IPS DF 6.9 (cell line): ENCODE measurements at regions not wholly inside any gene's neighbourhood (a gene's known extent, or its start where the extent isn't known, plus 50 kb on each side); places are given as distances from the start of the nearest gene placed in this dataset.

Source experiments
- DNase-seq: peaks from one replicate; pipeline ENCODE4 v3.0.0-alpha.2; 2013; ENCODE audit warnings: low read depth, low spot score
- H3K27ac ChIP-seq: one replicate; pipeline ENCODE4 v1.5.1; 2013; ENCODE audit warnings: low read length, control low read depth
- H3K27me3 ChIP-seq: 2 replicates; pipeline ENCODE4 v1.6.1; 2013; ENCODE audit warnings: mild to moderate bottlenecking, low read length; ENCODE audit not compliant: control insufficient read depth, insufficient read depth
- H3K36me3 ChIP-seq: 2 replicates; pipeline ENCODE4 v1.6.1; 2013; ENCODE audit warnings: low read length; ENCODE audit not compliant: control insufficient read depth, insufficient read depth
- H3K4me1 ChIP-seq: 2 replicates; pipeline ENCODE4 v1.6.1; 2013; ENCODE audit warnings: low read length; ENCODE audit not compliant: control insufficient read depth, insufficient read depth
- H3K4me3 ChIP-seq: 2 replicates; pipeline ENCODE4 v1.5.1; 2013; ENCODE audit warnings: mild to moderate bottlenecking, low read length
- H3K9me3 ChIP-seq: 2 replicates; pipeline ENCODE4 v1.6.1; 2013; ENCODE audit warnings: low read length, inconsistent platforms; ENCODE audit not compliant: control insufficient read depth, insufficient read depth
- WGBS: extraction: QIAGEN DNeasy Blood & Tissue Kit; methylation state at CpG from one replicate; pipeline ENCODE4 v1.1.7; 2013; ENCODE audit warnings: mixed read lengths, missing lambda C conversion rate; ENCODE audit not compliant: insufficient read length, insufficient coverage; 5-methylcytosine and 5-hydroxymethylcytosine counted together

DNA sequence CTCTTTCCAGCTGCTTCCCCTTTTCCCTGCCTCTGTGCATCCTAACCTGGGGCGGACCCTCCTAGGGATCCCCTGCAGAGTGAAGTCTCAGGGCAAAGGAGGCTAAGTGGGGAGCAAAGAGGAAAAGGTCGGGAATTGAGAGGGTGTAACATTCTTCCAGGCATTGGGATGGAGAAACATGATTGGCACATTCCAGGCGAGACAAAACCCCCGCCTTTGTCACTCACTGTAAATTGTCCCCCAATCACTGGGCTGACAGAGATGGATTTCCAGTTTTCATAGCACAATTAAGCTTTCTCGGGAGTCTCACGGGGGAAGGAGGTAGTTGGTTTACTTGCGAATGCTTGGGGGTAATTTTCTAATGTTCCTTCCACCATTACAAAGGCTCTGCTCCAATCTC is 74.9 kb downstream of the MIAT start:
- no peak overlapping the region for H3K4me3 ChIP-seq
- no peaks in the 10 kb centered on the region for H3K4me1 ChIP-seq
- H3K27ac ChIP-seq = no peak overlapping the region
- peaks cover 1% of the 10 kb centered on the region; the same call in 1 of the 2 replicates for H3K9me3 ChIP-seq
- no CpG with 5 or more reads among the region's 7 CpGs for WGBS
- H3K27me3 ChIP-seq = no peaks in the 10 kb centered on the region
- H3K36me3 ChIP-seq = no peaks in the 10 kb centered on the region
- DNase-seq = no peak

GRCh38 chr22:26734339-26735018 is 77.1 kb downstream of the MIAT start:
- no peaks in the 10 kb centered on the region for H3K36me3 ChIP-seq
- H3K4me3 ChIP-seq = no peak overlapping the region
- H3K9me3 ChIP-seq = peaks cover 1% of the 10 kb centered on the region; the same call in 1 of the 2 replicates
- H3K27me3 ChIP-seq = no peaks in the 10 kb centered on the region
- H3K4me1 ChIP-seq = no peaks in the 10 kb centered on the region
- no CpG with 5 or more reads among the region's 4 CpGs for WGBS
- no peak for DNase-seq
- no peak overlapping the region for H3K27ac ChIP-seq

DNA sequence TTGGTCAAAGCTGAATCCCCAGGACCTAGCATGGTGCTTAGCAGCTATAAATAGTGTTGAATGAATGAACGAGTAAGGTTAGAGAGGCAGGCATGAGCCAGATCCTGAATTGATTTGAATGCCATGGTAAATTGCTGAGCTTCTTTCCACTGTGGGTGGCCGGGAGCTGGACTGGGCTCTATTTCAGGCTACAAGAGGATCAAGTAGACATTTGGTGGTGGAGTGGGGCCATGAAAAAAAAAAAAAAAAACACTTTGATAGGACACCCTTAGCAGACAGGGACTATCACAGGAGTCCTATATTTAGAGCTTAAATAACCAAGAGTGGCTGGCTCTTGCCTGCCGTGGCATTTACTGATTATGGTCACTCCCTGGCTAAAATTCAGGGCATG is 77.6 kb downstream of the MIAT start:
- Histone ChIP-seq H3K4me1 (no peaks in the 10 kb centered on the region), H3K27ac (no peak overlapping the region), H3K27me3 (no peaks in the 10 kb centered on the region), H3K36me3 (no peaks in the 10 kb centered on the region), H3K4me3 (no peak overlapping the region), H3K9me3 (peaks cover 1% of the 10 kb centered on the region; the same call in 1 of the 2 replicates)
- no CpG with 5 or more reads among the region's 3 CpGs for WGBS
- no peak for DNase-seq

- H3K4me1 ChIP-seq = no peaks in the 10 kb centered on the region
- no peak overlapping the region for H3K4me3 ChIP-seq
- no peak overlapping the region for H3K27ac ChIP-seq
- H3K9me3 ChIP-seq = no peaks in the 10 kb centered on the region
- WGBS = no CpG with 5 or more reads among the region's 1 CpG
- H3K27me3 ChIP-seq = no peaks in the 10 kb centered on the region
- DNase-seq = no peak
- no peaks in the 10 kb centered on the region for H3K36me3 ChIP-seq
Observed at GRCh38 chr22:26737262-26737661, 79.9 kb downstream of the MIAT start.

DNA sequence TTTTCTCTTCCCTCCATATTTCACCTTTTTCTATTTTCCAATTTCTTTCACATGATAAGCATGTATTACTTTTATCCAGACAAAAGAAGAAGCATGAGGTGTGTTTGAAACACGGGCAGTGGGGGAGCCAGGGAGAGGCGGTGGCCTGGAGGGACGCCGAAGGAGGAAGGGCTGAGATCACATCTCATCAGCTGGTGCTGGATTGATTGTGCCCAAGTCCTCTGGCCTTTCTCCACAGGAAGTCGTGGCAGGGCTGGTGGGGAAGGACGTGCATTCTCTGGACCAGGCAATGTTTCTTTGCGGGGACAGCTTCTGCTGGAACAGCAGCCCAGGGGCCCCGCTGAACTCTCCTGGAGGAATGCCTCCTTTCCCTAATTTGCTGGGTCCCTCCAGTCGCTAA is 82.9 kb downstream of the MIAT start:
- Histone ChIP-seq H3K4me3 (no peak overlapping the region), H3K9me3 (no peaks in the 10 kb centered on the region), H3K27me3 (no peaks in the 10 kb centered on the region), H3K27ac (no peak overlapping the region), H3K36me3 (no peaks in the 10 kb centered on the region), H3K4me1 (no peaks in the 10 kb centered on the region)
- DNase-seq = no peak
- WGBS = no CpG with 5 or more reads among the region's 9 CpGs

DNA sequence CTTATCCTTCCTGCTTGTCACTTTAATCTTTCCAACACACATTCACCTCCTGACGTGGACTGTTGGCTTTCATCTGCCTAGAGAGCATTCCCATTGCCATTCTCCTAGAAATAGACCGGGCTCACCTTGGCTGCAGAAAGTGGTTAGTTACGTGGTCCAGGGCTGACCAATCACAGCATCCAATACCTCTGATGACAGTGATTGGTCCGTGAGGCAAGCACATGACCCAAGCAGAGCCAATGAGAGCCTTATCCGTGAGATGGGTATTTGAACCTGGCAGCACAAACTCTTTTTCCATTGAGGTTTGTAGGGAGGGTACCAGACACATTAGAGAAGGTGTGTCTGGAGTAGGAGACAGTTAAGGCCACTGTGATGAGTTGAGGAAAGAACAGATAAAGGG is 85.8 kb downstream of the MIAT start:
- no peak overlapping the region for H3K27ac ChIP-seq
- H3K9me3 ChIP-seq = no peaks in the 10 kb centered on the region
- no peak for DNase-seq
- no peaks in the 10 kb centered on the region for H3K27me3 ChIP-seq
- H3K4me1 ChIP-seq = no peaks in the 10 kb centered on the region
- H3K36me3 ChIP-seq = no peaks in the 10 kb centered on the region
- no peak overlapping the region for H3K4me3 ChIP-seq
- no CpG with 5 or more reads among the region's 5 CpGs for WGBS

- no CpG with 5 or more reads among the region's 4 CpGs for WGBS
Observed at GRCh38 chr22:26744892-26745808, 87.8 kb downstream of the MIAT start.

GRCh38 chr22:26746311-26746710 is 88.9 kb downstream of the MIAT start:
- H3K4me1 ChIP-seq = peaks cover 5% of the 10 kb centered on the region; the same call in 1 of the 2 replicates
- DNase-seq = no peak
- no peak overlapping the region for H3K27ac ChIP-seq
- H3K36me3 ChIP-seq = no peaks in the 10 kb centered on the region
- no CpG with 5 or more reads among the region's 1 CpG for WGBS
- H3K27me3 ChIP-seq = no peaks in the 10 kb centered on the region
- H3K4me3 ChIP-seq = no peak overlapping the region
- H3K9me3 ChIP-seq = no peaks in the 10 kb centered on the region

More at GRCh38 chr22:26744892-26745808, 87.8 kb downstream of the MIAT start:
- no peaks in the 10 kb centered on the region for H3K27me3 ChIP-seq
- no peak overlapping the region for H3K4me3 ChIP-seq
- no peaks in the 10 kb centered on the region for H3K4me1 ChIP-seq
- no peak for DNase-seq
- H3K27ac ChIP-seq = no peak overlapping the region
- no peaks in the 10 kb centered on the region for H3K9me3 ChIP-seq
- no peaks in the 10 kb centered on the region for H3K36me3 ChIP-seq

GRCh38 chr22:26748845-26749244 is 91.5 kb downstream of the MIAT start:
- DNase-seq = no peak
- no peaks in the 10 kb centered on the region for H3K9me3 ChIP-seq
- no peaks in the 10 kb centered on the region for H3K27me3 ChIP-seq
- H3K4me3 ChIP-seq = no peak overlapping the region
- WGBS = no CpG with 5 or more reads among the region's 6 CpGs
- H3K36me3 ChIP-seq = no peaks in the 10 kb centered on the region
- peaks cover 11% of the 10 kb centered on the region; the same call in 1 of the 2 replicates for H3K4me1 ChIP-seq
- no peak overlapping the region for H3K27ac ChIP-seq

- peak; percentile 99 for DNase-seq
- no peaks in the 10 kb centered on the region for H3K27me3 ChIP-seq
- WGBS = no CpG with 5 or more reads among the region's 5 CpGs
- peak overlapping the region; percentile 38 for H3K27ac ChIP-seq
- H3K36me3 ChIP-seq = no peaks in the 10 kb centered on the region
- H3K4me3 ChIP-seq = no peak overlapping the region
- no peaks in the 10 kb centered on the region for H3K9me3 ChIP-seq
- peaks cover 11% of the 10 kb centered on the region; the same call in 1 of the 2 replicates for H3K4me1 ChIP-seq
Observed at GRCh38 chr22:26751217-26751616, 93.8 kb downstream of the MIAT start.
